Activated CD4-positive, alpha-beta memory T cell treated with anti-CD3 and anti-CD28 coated beads, Interleukin-2, amount 10 ng/mL, durations not matched to agents 7 days and 5 days (primary cell): ENCODE measurements at regions not wholly inside any gene's neighbourhood (a gene's known extent, or its start where the extent isn't known, plus 50 kb on each side); places are given as distances from the start of the nearest gene placed in this dataset.

Experiments
- CTCF ChIA-PET: fragments of 350-600 bp; sonication (Branson Sonifier 250); formaldehyde crosslinking; loops from one replicate; lab custom pipeline; 2021; ENCODE audit warnings: antibody characterized with exemption, inconsistent platforms; lab: Charles Lee
- POLR2A ChIA-PET: fragments of 350-600 bp; sonication (Branson Sonifier 250); formaldehyde crosslinking; loops from one replicate; lab custom pipeline; 2021; ENCODE audit warnings: antibody characterized with exemption; lab: Charles Lee
- DNase-seq: peaks from one replicate; pipeline ENCODE4 v3.0.0-alpha.2; 2020
- H3K27ac Mint-ChIP-seq: one replicate; pipeline ENCODE4 v1.8.0; 2021; ENCODE audit warnings: mild to moderate bottlenecking, mixed read lengths
- H3K27me3 Mint-ChIP-seq: one replicate; pipeline ENCODE4 v1.8.0; 2021; ENCODE audit warnings: mixed read lengths
- H3K36me3 Mint-ChIP-seq: one replicate; pipeline ENCODE4 v1.8.0; 2021; ENCODE audit warnings: low read depth, mixed read lengths
- H3K4me1 Mint-ChIP-seq: one replicate; pipeline ENCODE4 v1.8.0; 2021; ENCODE audit warnings: mixed read lengths
- H3K4me3 Mint-ChIP-seq: one replicate; pipeline ENCODE4 v1.8.0; 2021; ENCODE audit warnings: mild to moderate bottlenecking, mixed read lengths
- H3K9me3 Mint-ChIP-seq: one replicate; pipeline ENCODE4 v1.8.0; 2021; ENCODE audit warnings: mixed read lengths

DNA sequence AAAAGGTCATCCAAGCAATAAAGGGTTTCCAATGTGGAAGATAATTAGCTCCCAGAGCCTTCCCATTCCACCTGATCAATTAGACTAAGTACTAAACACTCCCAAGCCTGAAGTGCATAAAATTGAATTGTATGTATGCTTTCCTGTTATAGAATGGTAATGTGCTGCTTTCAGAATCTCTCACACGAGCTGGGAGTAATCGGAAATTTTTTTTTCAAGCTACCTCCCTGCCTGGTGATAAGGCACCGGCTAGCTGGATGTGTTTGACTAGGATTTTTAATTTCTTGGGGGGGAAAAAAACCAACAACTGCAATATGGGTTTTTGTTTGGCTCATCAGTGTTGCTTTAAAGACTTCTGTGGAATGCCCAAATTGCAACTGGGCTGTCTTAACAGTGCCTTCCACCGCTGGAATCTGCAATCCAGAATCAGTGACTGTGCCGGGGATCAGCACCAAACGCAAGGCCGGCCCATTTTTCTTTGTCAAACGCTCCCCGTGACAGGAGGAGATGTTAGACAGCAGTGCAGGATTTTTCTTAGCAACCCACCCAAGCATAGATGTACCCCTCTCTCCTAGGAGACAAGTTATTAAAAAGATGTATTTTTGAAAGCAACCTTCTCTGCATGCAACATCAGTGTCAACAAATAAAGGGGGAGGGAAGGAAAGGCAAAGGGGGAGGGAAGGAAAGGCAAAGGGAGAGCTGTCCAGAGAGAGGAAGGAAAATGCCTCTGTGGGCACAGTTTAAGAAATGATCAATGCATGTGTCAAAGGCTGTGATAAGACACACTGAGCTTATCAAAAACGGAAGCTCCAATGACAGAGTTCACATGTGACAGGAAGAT, 387.2 kb downstream of the NPIPA8 start:
- Mint-ChIP-seq H3K4me3 (no peak overlapping the region), H3K27me3 (peaks cover 15% of the 10 kb centered on the region), H3K9me3 (no peaks in the 10 kb centered on the region), H3K36me3 (no peaks in the 10 kb centered on the region), H3K4me1 (no peaks in the 10 kb centered on the region), H3K27ac (no peak overlapping the region)
- CTCF ChIA-PET, result no interaction called here
- POLR2A ChIA-PET, result no interaction called here
- DNase-seq, result no peak

DNA sequence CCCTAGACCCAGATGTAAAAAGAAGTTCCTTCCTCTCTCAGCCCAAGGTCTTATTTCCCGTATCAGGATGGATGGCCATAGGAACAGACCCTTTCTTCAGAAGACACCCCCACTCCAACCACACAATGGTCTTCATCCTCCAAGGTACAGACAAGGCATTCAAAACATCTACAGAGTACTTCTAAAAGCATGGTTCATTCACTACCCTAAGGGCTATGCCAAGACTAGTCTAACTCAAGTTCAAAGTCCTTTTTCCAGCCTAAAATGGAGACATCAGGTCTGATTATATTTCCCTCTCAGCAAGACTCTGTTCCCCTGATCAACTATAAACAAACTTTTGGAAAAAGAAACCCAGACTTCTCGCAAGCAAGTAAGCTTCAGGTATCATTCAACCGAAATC, 388.9 kb downstream of the NPIPA8 start:
- POLR2A ChIA-PET, result no interaction called here
- H3K36me3 Mint-ChIP-seq, result no peaks in the 10 kb centered on the region
- H3K27me3 Mint-ChIP-seq, result peaks cover 15% of the 10 kb centered on the region
- no peak for DNase-seq
- no peak overlapping the region for H3K27ac Mint-ChIP-seq
- no peaks in the 10 kb centered on the region for H3K4me1 Mint-ChIP-seq
- no peaks in the 10 kb centered on the region for H3K9me3 Mint-ChIP-seq
- no peak overlapping the region for H3K4me3 Mint-ChIP-seq
- CTCF ChIA-PET, result no interaction called here

DNA sequence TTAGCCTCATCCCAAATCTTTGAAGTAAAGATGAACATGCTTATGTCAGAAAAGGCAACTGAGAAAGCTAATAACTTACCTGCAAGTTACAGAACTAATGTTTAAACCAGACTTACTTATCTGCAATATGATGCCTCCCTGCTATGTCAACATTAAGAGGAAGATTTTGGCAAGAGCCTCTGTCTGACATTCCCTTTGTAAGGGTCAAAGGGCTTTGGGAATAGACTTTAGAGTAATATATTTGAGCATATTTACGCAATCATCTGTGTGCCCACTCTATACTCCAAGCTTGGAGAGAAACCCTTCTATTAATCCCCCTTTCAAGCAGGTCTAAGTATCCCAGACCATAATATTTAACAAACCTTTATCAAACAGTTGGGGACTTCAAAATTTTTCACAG, 389.4 kb downstream of the NPIPA8 start:
- no peak for DNase-seq
- Mint-ChIP-seq H3K36me3 (no peaks in the 10 kb centered on the region), H3K4me3 (no peak overlapping the region), H3K27me3 (peaks cover 15% of the 10 kb centered on the region), H3K9me3 (no peaks in the 10 kb centered on the region), H3K27ac (no peak overlapping the region), H3K4me1 (no peaks in the 10 kb centered on the region)
- POLR2A ChIA-PET, result no interaction called here
- CTCF ChIA-PET, result no interaction called here

DNA sequence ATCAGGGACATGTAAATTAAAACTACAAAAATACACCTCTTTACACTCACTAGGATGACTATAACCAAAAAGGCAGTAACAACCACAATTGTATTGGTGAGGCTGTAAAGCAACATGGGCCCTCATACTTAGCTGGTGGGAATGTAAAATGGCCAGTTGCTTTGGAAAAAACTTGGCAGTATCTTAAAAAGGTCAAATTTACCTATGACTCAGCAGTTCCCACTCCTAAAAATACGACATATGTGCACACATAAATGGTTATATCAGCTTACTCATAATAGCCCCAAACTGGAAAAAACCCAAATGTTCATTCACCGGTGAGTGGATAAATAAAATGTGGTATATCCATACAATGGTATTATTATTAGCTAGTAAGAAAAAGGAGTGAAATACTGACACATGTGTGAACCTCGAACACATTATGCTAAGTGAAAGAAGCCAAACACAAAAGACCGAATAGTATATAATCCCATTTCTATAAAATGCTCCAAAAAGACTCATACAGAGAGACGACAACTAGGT, 391.4 kb downstream of the NPIPA8 start:
- CTCF ChIA-PET, result no interaction called here

DNA sequence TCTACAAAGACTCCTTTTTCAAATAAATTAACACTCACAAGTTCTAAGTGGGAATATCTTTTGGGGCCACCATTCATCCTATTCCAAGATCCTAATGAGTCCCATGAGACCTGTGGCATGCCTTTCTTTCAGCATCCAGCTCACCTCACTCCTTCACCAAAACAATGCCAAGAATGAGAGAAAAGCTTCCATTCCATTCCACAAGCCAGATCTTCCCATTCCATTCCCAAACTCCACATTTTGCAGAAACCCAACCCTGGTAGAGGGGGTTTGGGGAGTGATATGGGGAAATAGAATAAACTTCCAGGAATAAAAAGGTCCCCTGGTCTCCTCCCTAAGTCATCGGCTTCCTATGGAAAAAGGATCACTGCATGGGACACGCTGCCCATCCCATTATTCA, 392.2 kb downstream of the NPIPA8 start:
- no peaks in the 10 kb centered on the region for H3K36me3 Mint-ChIP-seq
- H3K27me3 Mint-ChIP-seq, result peaks cover 11% of the 10 kb centered on the region
- no peaks in the 10 kb centered on the region for H3K9me3 Mint-ChIP-seq
- DNase-seq, result no peak
- ChIA-PET CTCF (no interaction called here), POLR2A (no interaction called here)
- H3K4me1 Mint-ChIP-seq, result peaks cover 5% of the 10 kb centered on the region
- no peak overlapping the region for H3K27ac Mint-ChIP-seq
- no peak overlapping the region for H3K4me3 Mint-ChIP-seq

More for the DNA sequence above, 391.4 kb downstream of the NPIPA8 start:
- Mint-ChIP-seq H3K4me1 (no peaks in the 10 kb centered on the region), H3K36me3 (no peaks in the 10 kb centered on the region), H3K9me3 (no peaks in the 10 kb centered on the region), H3K4me3 (no peak overlapping the region), H3K27ac (no peak overlapping the region), H3K27me3 (peaks cover 15% of the 10 kb centered on the region)
- POLR2A ChIA-PET, result no interaction called here
- no peak for DNase-seq

DNA sequence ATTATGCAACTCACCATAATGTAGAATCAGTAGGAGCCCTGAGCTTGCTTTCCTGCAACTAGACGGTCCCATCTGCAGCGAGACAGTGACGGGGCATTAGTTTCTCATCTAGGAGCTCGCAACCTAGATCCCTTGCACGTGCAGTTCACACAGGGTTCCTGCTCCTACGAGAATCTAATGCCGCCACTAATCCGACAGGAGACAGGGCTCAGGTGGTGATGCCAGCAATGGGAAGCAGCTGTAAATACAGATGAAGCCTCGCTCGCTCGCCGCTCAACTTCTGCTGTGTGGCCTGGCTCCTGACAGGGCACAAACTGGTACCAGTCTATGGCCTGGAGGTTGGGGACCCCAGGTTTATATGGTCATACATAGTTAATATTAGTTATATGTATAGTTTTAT, 394.5 kb downstream of the NPIPA8 start:
- Mint-ChIP-seq H3K4me3 (no peak overlapping the region), H3K27me3 (peaks cover 3% of the 10 kb centered on the region), H3K27ac (no peak overlapping the region), H3K4me1 (peaks cover 12% of the 10 kb centered on the region), H3K36me3 (no peaks in the 10 kb centered on the region), H3K9me3 (no peaks in the 10 kb centered on the region)
- DNase-seq, result no peak
- ChIA-PET POLR2A (no interaction called here), CTCF (no interaction called here)

DNA sequence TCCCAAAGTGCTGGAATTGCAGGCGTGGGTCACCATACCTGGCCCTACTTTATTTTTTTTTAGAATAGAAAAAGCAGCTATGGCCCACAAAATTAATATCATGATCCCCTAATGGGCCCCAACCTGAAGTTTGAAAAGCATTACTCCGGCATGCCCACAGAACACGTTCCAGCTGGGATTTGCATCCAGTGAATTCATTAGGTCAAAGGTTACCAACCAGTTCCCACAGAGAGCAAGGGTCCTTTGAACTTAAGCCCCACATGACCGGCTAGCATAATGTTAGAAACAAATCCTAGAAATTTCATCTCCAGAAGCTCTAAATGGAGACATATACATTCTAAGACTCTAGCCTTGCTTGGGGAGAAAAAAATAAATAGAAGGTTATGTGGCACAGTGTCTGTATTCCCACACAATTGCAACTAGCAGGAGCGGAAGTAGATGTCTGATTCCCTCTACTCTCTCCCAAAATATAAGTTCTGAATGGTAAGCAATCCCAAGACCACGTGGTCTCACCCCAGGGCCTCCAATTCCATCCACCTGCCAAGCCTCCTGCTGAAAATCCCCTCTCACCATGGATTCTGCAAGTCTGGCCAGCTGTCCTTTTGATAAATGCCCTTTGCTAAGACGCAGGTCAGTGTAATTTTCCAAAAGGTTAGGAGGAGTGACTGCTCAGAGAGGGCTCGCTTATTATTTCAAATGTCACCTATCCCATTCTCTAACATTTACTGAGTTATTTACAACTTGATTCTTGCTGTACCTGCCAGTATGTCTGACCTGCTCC, 395.8 kb downstream of the NPIPA8 start:
- Mint-ChIP-seq H3K27ac (no peak overlapping the region), H3K36me3 (no peaks in the 10 kb centered on the region), H3K4me1 (peaks cover 12% of the 10 kb centered on the region), H3K9me3 (no peaks in the 10 kb centered on the region), H3K4me3 (no peak overlapping the region), H3K27me3 (no peaks in the 10 kb centered on the region)
- DNase-seq, result no peak
- ChIA-PET POLR2A (no interaction called here), CTCF (no interaction called here)

DNA sequence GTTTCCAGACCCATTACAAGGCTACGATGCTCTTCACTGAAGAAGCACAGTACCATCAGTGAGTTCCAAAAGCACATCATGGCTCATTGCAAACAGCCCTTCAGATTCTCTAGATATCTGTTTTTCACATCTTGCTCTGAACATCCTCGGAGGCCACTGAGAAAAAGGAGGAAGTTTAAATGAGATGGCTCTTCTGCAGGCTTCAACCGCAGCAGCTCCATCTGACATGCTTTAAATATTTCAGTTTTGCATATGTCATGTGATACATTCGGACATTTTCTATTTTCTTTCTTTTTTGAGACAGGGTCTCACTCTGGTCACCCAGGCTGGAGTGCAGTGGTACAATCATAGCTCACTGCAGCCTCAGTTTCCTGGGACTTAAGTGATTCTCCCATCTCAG, 396.8 kb downstream of the NPIPA8 start:
- ChIA-PET POLR2A (no interaction called here), CTCF (no interaction called here)
- Mint-ChIP-seq H3K27me3 (no peaks in the 10 kb centered on the region), H3K27ac (no peak overlapping the region), H3K9me3 (no peaks in the 10 kb centered on the region), H3K4me3 (peak overlapping the region; percentile 70), H3K36me3 (no peaks in the 10 kb centered on the region), H3K4me1 (peaks cover 12% of the 10 kb centered on the region)
- DNase-seq, result no peak

DNA sequence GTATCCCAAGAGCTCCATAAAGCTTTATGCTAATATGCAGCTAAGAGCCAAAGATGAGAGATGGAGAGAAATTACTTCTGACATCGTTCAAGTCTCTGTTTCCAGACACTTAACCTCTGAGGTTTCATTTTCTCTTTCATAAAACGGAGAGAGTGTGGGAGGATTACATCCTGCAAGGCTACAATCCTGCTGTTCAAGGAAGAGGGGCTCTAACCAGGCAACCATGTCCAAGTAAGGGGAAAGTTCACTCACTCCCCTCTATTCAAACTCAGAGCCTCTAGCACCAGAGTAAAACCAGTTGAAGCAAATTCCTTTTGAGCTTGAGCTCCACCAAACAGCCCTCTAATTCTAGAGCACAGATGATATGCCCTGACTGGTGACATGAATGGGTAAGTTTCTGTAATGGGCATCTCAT, 397.4 kb downstream of the NPIPA8 start:
- CTCF ChIA-PET, result interaction anchor here (1.3 kb wide), 1 partner anchor 17 kb away, joined by 3 read pairs; no protein-coding TSS in a partner anchor

DNA sequence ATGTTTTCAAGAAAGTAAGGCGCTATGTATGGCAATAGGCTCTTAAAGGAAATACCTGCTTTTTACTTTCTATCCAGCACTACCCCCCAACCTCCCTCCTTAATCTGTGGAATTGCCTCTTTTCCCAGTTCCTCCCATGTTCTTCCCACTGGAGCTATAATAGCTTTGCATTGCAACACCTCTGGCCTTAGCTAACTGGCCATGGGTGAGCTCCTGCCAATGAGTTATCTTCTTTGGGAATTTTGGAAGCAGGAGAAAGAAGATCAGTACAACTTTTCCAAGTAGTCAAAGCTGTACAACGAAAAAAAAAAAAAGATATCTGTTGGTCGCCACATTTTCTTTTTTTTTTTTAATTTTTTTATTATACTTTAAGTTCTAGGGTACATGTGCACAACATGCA, 398.0 kb downstream of the NPIPA8 start:
- POLR2A ChIA-PET, result interaction anchor here (1.3 kb wide), 1 partner anchor 30 kb away, joined by 3 read pairs; no protein-coding TSS in a partner anchor
- H3K27me3 Mint-ChIP-seq, result no peaks in the 10 kb centered on the region

More for the DNA sequence above, 397.4 kb downstream of the NPIPA8 start:
- POLR2A ChIA-PET, result interaction anchor here (1.3 kb wide), 1 partner anchor 30 kb away, joined by 3 read pairs; no protein-coding TSS in a partner anchor
- Mint-ChIP-seq H3K4me1 (peaks cover 12% of the 10 kb centered on the region), H3K9me3 (no peaks in the 10 kb centered on the region), H3K4me3 (peak overlapping the region; percentile 70), H3K27ac (peak overlapping the region; percentile 61), H3K27me3 (no peaks in the 10 kb centered on the region), H3K36me3 (no peaks in the 10 kb centered on the region)
- no peak for DNase-seq

DNA sequence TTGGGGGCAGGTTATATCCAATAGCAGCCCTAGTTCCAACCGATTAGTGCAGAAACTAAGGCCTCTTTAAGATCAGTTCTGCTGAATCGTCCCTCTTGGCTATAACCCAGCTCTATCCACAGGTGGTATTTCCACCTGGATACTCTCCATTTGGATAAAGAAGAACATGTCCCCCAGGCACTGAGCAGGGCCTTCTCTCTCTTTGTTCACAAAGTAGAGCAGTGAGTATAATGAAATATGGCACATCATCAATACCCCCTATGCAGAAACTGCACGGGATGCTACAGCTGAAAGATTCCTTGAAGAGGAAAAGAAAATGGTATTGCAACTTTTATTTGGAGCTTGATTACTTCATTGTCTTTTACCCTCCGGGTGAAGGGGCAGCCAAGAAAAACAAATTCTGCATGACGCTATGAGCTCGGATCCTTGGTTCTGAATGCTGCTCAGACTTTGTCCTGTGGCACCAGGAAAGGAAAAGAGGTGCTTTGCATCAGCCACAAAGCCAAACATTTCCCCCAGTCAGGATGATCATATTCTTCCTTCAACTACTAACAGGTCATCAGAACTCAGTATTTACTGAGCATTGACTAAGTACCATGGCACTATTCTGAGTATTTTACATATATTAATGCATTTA, 399.7 kb downstream of the NPIPA8 start:
- DNase-seq, result no peak
- H3K27ac Mint-ChIP-seq, result no peak overlapping the region
- H3K4me3 Mint-ChIP-seq, result no peak overlapping the region
- no peaks in the 10 kb centered on the region for H3K9me3 Mint-ChIP-seq
- peaks cover 12% of the 10 kb centered on the region for H3K4me1 Mint-ChIP-seq
- no peaks in the 10 kb centered on the region for H3K36me3 Mint-ChIP-seq
- H3K27me3 Mint-ChIP-seq, result no peaks in the 10 kb centered on the region
- CTCF ChIA-PET, result no interaction called here
- POLR2A ChIA-PET, result no interaction called here

More for the DNA sequence above, 398.0 kb downstream of the NPIPA8 start:
- no peak for DNase-seq
- H3K36me3 Mint-ChIP-seq, result no peaks in the 10 kb centered on the region
- no peaks in the 10 kb centered on the region for H3K9me3 Mint-ChIP-seq
- no peak overlapping the region for H3K27ac Mint-ChIP-seq
- peaks cover 12% of the 10 kb centered on the region for H3K4me1 Mint-ChIP-seq
- H3K4me3 Mint-ChIP-seq, result no peak overlapping the region
- CTCF ChIA-PET, result interaction anchor here (1.3 kb wide), 1 partner anchor 16 kb away, joined by 3 read pairs; no protein-coding TSS in a partner anchor

DNA sequence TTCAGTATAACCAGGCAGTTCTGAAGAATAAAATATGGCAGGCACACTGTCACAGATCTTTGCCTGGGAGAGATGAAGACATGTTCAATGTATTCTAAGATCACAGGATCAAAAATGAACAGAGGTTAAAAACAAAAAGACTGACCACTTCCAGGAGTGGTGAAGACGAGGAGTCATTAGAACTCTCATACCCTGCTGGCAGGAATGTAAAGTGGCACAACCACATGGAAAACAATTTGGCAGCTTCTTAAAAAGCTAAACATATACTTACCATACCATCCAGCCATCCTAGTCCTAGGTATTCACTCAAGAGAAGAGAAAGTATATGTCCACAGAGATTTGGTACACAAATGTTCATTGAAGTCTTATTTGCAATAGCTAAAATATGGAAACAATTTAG, 406.3 kb downstream of the NPIPA8 start:
- H3K36me3 Mint-ChIP-seq, result no peaks in the 10 kb centered on the region
- H3K9me3 Mint-ChIP-seq, result no peaks in the 10 kb centered on the region
- peaks cover 6% of the 10 kb centered on the region for H3K27me3 Mint-ChIP-seq
- ChIA-PET CTCF (no interaction called here), POLR2A (no interaction called here)
- no peak overlapping the region for H3K4me3 Mint-ChIP-seq
- no peak overlapping the region for H3K27ac Mint-ChIP-seq
- H3K4me1 Mint-ChIP-seq, result no peaks in the 10 kb centered on the region
- DNase-seq, result no peak
